Posterior cingulate gyrus (tissue), 11 donors: ENCODE measurements at regions not wholly inside any gene's neighbourhood (a gene's known extent, or its start where the extent isn't known, plus 50 kb on each side); places are given as distances from the start of the nearest gene placed in this dataset.

Experiments
- DNase-seq, 10 donors: peaks; one replicate each; pipeline versions ENCODE4 v3.0.0 to v3.0.0-alpha.2; 2020 to 2021; ENCODE audit warnings: mixed read lengths in 3 of 10
- intact Hi-C: fragments of 100-400 bp; cut with DNase I; formaldehyde crosslinking; loops from one replicate; pipeline ENCODE4 v1.15.1; 2023

DNA sequence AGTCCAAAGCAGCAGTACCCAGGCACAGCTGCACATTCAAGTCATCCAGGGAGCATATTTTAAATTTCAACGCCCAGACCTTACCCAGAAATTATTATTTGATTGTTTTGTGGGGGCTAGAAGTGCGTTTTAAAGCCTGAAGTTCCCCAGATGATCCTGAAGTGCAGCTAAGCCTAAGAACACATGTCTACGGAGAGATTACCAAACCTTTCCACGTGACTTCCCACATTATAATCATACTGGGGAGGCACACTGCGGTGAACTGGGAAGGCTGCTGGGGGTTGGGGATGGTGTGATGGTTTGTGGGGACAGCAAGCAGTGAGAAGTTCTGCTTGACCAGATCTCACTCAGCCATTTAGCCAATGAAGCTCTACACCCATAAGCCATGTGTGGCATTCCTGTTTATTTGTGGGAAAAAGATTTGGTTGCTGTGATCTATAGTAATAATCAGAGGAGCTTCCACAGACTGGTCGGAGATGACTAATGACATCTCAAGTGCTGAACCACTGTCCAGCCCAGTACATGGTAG is 93.4 kb upstream of the CDH6 start:
- DNase-seq, result no peak
- intact Hi-C loops, result no loop called here

DNA sequence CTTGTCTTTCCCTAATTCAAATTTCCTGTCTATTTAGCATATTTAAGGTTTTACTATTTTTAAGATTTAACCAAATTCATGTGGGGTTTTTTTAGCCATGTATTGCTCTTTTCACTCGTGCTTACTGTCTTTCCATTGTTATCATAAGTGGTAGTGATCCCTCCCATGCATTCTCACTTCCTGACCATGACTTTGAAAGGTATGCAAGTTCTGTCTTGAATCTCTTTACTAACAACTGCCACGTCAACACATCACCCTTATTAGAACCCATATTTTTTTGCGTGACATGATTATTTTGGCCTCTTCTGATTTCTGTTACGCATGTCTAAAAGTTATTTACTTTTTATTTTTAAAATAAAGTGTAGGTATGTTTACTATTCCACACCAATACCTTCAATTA is 94.7 kb upstream of the CDH6 start:
- intact Hi-C loops, result no loop called here

DNA sequence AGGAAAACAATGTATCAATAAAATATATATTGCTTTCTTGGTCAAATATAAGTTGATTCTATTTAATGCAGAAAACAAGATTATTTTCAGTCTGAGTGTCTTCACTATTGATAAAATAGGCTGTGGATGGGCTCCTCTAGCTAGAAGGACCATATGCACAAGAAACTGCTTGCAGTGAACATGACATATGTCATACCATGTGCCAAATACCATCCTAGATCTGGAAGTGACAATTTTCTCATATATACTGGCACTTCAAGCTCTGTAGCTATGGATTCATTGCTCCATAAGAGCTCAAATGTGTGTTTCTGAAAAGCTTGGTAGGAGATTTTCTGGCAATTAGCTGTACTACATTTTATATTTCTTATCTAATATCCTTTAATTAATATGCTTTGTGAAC is 95.6 kb upstream of the CDH6 start:
- intact Hi-C loops, result no loop called here
- no peak for DNase-seq

More for the DNA sequence above, 94.7 kb upstream of the CDH6 start:
- DNase-seq, result no peak

DNA sequence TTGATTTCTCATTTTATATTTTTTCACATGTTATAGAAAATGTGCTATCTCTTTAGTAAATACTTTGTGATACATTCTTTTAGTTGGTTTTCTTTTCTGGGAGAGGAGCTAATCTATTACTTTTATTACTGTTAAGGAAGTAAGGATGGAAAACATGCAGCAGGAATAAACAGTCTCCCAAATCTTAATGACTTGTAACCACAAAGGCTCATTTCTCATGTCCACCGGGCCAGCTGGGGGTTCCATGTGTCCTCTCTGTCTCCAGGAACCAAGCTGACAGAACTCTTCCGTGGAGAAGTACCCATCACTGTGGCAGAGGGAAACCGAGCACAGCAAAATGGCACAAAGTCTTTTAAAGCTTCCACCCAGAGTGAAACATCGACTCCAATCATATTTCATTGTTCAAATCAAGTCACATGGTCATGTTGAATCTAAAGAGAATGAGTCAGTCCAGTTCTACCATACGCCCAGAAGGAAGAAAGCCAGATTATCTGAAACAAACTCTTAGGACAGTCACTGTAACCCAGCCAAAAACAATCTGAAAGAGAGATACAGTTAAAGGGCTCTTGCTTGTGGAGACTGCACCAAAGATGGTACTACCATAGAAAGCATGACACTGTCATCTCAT is 97.1 kb upstream of the CDH6 start:
- intact Hi-C loops, result no loop called here
- no peak for DNase-seq

DNA sequence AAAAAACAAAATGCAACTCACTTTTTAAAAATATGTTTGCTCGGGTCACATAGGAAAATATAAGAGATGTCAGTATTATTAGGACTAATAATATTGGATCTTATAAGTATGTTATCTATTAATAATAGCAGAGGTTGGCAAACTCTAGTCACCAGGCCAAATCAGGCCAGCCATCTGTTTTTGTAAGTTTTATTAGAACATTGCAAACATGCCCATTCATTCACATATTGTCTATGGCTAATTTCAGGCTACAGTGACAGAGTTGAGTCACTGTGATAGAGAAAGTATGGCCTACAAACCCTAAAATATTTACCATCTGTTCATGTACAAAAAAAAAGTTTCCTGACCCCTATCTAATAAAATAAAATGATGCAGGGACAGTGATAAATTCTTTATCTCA is 97.7 kb upstream of the CDH6 start:
- no peak for DNase-seq
- intact Hi-C loops, result no loop called here

DNA sequence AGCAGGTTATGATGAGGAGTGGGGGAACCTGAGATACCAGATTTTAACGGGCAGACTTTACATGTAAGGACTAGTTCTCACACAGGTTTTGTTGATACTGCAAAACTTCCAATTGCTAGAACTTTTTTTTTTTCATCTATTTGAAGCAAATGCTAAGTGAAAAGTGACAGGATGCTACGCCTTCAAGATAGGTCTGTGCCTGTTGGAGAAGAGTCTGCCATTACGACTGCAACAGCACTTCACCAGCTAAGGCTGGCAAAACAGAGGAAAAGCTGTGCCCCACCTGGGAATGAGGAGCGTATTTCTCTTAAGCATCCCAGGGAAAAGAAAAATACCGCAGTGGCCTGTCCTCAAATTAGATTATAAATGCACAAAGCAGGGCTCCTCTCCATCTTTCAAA is 102.0 kb upstream of the CDH6 start:
- no peak for DNase-seq
- intact Hi-C loops, result no loop called here

DNA sequence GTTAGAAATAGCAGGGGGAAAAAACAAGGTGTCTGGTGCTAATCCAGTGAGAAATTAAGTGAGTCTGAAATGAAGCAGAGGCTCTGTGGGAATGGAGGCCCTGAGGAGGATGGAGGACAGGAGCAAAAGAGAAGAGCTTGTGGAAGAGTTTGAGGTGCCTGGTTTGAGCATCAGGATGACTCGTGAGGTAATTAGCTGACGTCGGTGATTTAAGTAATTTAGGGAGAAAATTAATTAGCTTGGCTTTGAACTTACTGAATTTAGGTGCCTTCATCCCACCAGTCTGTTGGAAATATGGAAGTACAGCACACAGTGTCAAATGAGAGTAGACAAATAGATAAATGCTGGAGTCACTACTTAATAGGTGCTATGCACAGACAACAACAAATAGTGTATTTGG is 103.0 kb upstream of the CDH6 start:
- no peak for DNase-seq

DNA sequence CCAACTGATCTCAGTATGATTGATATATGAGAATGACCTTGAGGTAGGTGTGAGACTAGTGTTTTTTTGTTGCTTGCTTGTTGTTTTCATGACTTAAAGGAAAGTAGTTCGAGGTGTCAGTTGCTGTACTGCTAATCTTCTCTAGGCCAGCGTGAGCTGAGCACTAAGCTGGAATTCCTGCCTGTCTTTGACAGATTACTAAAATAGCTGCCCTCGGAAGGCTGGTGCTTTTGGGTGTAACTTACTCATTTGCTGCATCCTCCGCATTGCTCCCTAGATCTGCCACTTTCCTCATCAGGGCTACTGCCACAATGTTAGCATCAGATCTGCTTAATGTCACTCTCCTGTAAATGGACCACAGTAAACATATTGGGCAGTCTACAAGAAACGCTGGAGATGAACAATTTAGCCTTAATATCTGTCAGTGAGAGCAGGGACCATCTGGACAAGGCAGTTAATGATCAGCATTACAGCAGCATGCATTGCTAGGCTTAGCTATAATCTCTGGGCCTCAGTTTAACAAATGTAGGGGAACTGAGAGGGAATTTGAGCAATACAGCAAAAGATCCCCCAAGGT is 106.6 kb upstream of the CDH6 start:
- no peak for DNase-seq
- intact Hi-C loops, result no loop called here

More for the DNA sequence above, 103.0 kb upstream of the CDH6 start:
- intact Hi-C loops, result no loop called here

DNA sequence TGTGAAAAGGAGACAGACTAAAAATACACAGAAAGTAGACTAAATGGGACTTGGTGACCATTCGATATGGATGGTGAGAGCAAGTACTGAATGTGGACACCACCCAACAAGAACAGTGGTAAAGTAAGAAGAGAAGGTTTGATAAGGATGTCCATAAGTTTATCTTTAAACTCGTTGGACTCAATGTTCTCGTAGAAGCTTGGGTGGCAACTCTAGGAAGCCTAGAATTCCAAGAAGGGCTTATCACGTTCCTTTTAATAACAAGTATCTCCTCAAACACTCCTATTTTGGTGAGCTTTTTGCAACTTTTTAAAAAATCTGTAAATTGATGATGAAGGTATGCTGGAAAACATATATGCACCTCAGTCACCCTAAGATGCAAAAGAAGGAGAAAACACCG is 108.6 kb upstream of the CDH6 start:
- DNase-seq, result no peak
- intact Hi-C loops, result no loop called here

DNA sequence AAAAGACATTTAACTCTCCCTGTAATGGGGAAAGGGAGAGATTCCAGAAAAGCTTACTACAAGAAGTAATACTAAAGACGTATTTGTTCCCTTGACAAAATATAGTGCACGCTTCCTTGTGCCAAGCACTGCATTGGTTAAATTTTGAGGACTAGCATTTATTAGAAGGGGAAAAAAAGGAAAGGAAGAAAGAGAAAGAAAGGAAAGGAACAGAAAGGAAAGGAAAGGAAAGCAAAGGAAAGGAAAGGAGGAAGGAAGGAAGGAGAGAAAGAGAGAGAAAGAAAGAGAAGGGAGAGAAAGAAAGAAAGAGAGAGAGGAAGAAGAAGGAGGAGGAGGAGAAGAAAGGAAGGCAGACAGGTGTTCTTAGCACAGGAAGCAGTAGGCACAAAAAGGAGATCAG is 110.1 kb upstream of the CDH6 start:
- no peak for DNase-seq
- intact Hi-C loops, result no loop called here

DNA sequence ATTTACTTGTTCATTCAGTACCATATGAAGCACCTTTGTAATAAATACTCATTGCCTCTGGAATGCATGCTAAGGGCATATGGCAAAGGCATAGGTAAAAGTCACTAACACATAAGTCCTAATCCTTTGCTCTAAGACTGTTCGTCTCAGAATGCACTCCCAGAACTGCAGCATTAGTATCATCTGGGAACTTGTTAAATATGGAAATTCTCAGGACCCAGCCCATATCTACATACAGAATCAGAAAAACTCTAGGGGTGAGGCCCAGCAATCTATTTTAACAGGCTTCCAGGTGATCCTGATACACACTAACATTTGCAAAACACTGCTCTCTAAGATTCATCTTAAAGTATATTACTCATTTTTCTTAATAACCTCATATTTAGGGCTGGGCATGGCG is 113.8 kb upstream of the CDH6 start:
- intact Hi-C loops, result no loop called here
- DNase-seq, result no peak

DNA sequence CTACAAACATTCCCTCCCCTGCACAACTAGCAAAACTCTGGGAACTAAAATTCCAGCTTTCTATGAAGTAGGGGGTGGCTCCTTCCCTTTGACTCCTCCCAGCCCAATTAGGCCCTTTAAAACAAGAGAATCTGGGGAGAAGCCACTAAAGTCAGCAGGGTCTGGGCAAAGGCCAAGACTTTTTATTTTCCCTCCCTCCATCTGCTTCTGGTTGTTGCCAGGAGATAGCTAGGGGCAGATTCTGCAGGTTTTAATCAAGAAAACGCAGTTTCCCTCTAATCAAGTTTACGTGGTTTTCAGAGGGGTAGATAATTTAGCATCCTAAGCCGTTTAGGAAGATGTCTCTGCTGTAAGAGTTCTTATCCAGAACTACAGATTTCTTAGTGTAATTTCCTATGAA is 114.5 kb upstream of the CDH6 start:
- intact Hi-C loops, result no loop called here
- no peak for DNase-seq

DNA sequence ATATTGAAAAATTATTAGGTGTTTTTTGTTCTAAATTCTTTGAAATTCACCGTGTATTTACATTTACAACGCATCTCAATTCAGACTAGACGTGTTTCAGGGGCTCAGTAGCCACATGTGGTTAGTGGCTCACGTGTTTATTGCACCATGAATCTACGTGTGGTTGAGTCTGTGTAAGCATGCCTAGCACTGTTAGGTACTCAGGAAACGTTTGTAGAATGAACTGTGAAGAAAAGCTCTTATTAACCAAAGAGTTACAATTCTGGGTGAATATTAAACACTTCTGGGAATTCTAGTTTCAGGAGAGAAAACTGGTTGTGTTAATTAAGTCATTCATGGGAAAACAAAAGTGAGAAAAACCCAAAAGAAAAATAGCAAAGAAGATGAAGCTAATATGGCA is 117.5 kb upstream of the CDH6 start:
- intact Hi-C loops, result no loop called here
- DNase-seq, result no peak

DNA sequence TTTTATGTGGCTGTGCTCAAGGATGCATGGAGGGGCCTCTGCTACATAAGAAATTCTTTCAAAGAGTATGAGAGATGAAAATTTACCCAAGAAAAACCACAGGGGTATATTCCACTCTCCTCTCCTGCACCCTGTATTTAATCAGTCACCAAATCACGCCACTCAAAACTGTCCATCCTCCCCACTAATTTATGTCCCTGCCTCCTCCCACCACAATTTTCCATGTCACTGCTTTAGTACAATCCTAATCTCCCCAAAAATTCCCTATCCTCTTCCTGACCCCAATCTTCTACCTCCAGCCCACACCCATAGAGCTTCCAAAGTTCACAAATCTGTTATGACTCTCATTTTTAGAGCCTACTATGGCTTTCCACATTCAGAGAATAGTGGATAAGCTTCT is 125.2 kb upstream of the CDH6 start:
- DNase-seq, result no peak
- intact Hi-C loops, result no loop called here

DNA sequence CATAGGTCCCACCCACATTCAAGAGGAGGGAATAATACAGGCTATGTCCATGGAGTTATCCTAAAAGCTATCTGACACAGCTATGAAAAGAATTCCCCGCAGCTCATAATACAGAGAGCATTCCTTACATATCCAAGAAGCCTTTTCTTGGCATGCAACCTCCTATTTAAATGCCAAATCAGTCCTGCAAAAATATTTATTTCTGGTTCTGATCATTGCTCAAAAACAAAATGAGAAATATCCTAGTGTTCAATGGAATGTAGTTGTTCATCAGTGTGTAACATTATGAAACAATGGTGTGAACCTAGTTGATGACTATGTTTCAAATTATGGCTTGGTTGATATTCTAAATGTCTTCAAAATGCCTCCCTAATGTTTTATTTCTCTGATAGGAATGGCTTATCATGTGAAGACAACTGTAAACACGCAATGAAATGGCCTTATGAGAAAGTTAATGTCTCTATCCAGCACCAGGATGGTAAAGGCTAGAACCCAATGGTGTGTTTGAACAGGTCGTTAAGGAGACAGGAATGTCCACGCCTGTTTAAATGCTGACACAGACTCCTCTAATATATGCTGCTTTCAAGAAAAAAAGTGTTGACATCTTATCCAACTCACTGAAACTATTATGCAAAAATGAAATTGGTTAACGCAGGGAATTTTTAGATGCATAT is 126.7 kb upstream of the CDH6 start:
- no peak for DNase-seq
- intact Hi-C loops, result no loop called here

DNA sequence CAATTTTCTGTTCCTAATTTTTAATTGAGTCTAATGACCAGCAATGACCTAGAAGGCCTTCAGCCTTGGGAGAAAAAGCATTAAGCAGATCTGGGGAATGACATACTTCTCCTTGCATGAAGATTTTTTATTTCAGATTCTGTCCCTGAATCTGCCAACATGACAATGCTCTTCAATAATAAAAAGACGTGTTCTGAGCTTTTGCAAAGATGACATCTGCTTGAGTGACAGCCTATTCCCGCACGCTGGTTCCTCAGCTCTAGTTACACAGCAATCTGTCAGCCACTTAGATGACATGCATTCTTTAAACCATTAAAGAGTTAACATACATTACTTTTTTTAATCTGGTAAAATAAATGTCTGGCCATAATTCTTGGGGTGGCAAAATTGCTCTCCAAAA is 129.3 kb upstream of the CDH6 start:
- no peak for DNase-seq
- intact Hi-C loops, result no loop called here

DNA sequence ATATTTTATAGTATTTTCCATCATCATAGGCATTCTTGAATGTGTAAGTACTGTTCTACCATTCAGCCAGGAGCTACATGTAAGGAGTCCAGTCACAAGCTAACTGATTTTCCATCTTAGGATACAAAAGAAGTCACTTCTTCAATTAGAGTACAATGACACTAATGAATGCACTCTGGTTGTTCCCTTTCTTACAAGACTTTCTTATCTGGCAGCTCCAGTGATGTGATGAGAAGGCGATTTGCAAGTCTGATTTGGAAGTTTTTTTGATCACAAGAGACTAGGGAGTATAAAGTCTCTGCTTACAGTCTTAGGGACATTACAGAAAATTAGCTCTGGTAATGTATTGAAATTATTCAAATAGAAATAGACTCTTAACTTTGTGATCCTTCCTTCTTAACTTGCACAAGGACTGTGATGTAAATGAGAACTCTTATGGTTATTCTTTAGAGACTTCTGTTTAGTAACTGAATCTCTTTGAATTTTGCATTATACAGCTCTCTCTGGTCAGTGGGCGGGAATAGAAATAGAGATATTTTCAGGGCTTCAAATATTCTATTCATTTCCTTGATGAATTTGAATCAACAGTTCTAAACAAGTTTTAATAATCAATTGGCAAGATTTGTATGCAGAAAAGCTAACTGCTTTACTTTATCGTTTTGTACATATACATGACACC is 130.4 kb upstream of the CDH6 start:
- intact Hi-C loops, result no loop called here
- DNase-seq, result no peak

DNA sequence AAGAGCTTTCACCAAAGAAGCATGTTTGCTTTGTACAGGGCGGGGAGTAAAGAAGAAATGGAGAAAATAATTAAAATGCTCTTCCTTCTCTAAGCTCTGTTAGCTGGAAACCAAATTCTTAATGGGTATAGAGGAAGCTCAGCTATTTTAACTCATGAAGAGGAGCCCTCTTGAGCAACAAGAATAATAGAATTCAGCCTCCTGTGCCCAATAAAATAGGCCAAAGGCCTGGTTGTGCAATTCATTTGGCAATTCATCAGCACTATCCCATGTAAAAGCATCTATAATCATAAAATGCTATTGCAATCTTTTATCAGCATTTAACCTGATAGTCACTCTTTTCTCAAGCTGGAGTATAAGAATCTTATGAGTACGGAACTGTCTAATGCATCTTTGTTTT is 133.6 kb upstream of the CDH6 start:
- intact Hi-C loops, result no loop called here

DNA sequence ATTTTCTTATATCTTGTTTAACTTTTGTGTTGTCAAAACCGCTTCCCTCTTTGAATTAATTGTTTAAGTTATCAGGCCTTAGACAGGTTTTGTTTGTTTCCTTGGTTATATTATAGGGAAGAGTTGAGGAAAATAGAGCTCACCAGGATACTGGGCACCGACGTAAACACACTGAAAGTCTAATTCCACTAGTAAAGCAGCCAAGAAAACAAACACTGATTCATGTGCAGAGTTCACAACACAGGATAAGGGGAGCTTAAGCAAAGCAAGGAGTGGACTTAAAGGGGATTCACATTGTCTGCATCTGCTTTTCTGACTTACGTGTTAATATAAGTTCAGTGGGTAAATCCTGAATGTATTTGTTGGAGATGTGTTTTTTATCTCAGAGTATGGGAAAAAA is 139.0 kb upstream of the CDH6 start:
- DNase-seq, result no peak
- intact Hi-C loops, result no loop called here

More for the DNA sequence above, 133.6 kb upstream of the CDH6 start:
- DNase-seq, result no peak

DNA sequence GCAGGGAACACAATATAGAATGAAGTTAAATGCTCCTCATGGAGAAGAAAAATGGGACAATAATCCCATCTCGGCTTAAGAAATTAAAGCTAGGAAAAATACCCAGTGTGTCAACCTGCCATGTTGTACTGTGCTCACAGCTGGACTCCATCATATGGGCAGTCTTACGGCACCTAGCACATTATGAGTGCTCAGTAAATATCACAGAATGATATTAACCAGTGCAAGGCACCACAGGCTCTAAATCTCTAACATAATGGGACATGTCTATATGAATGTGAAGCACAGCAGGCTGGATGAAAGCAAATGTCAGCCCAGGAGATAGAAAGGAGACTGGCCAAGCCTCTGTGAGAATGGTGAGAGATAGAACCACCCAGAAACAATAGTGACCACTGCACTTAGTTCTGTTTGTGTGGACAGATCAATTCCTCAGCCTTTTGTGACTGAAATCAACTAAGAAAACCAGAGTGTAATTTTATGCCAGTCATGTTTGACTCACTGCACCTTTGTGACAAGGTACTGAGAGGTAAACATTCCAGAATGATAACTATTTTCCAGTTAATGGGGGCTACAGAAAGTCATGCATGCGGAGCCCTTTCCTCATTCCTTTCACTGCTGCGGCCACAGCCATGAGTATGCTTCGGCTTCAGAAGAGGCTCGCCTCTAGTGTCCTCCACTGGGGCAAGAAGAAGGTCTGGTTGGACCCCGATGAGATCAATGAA is 140.4 kb upstream of the CDH6 start:
- intact Hi-C loops, result no loop called here
- DNase-seq, result no peak

DNA sequence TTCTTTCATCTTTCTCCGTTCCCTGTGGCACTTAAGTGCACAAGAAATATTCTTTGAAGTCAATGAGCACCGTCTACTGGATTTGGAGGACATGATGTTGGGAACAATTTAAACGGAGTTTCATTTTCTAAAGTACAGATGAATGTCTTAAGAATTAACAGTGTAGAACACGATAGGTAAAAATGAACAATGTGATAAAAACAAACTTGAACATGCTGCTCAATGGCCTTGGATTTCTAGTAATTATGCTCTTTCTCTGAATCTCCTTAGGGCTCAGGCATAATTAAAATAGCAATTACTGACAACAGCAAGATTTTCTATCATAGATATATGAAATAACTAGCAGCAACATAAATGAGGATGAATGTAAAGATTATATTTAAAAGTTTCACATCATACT is 142.2 kb upstream of the CDH6 start:
- DNase-seq, result no peak
- intact Hi-C loops, result no loop called here
